HG03520 (cell line): ENCODE measurements at regions not wholly inside any gene's neighbourhood (a gene's known extent, or its start where the extent isn't known, plus 50 kb on each side); places are given as distances from the start of the nearest gene placed in this dataset.

Source experiments
- ATAC-seq: cut with Tn5 transposase; IDR thresholded peaks from one replicate; pipeline ENCODE4 v1.9.1; 2021; ENCODE audit warnings: mild to moderate bottlenecking, moderate library complexity; ENCODE audit not compliant: unreplicated experiment

DNA sequence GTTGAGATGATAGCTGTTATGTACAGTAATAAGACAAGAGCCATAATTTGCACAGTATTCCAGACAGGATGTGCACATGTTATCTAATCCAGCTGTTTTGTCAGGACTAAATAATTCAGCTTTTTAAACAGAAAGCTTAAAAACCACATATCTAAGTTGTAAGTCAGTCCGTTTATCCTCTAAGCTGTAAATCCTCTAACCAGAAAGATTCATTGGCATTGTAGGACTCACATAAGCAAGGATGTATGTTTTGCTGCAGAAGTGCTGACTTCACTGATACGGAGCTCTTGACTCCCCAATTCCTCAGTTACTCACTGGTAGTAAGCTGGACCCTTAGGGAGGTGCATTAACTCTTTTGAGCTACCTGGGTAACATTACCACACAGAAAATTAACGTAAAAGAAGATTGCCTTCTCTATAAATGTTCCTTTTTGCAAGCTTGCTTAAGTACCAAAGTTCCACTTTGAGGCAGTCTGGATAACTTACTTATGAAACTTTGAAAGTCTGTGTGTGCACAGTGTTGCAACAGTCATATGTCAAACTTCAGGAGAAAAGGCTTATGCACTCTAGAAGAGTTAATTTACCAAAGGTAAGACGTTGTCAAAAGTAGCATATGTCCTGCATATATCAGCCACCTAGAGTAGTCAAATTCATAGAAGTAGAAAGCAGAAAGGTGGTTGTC, 58.3 kb upstream of the MAGEB2 start:
- no peak for ATAC-seq

DNA sequence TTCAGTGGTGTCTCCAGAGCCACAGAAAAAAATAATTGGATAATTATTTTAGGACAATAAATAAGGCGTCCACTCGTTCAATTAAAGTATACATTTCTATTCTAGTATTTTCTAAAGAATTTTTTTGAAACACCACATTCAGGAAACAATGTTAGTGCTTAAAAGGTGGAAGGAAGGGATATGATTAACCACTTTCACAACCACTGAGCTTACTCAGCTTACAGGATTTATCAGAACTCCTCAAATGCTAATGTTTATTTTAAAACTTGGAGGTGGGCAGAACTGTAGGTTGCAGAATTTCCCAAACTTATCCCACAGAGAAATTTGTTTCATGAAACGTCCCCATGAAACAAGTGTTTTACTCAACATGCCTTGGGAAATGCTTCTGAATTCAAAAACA, 54.3 kb upstream of the MAGEB2 start:
- ATAC-seq: no peak
